ENCODE measurements at regions not wholly inside any gene's neighbourhood (a gene's known extent, or its start where the extent isn't known, plus 50 kb on each side); places are given as distances from the start of the nearest gene placed in this dataset.
"Not testable (repeated sequence)": the region's sequence is repeated elsewhere in the genome, so short reads cannot be mapped to it uniquely, and the experiment has no call there.

DNA sequence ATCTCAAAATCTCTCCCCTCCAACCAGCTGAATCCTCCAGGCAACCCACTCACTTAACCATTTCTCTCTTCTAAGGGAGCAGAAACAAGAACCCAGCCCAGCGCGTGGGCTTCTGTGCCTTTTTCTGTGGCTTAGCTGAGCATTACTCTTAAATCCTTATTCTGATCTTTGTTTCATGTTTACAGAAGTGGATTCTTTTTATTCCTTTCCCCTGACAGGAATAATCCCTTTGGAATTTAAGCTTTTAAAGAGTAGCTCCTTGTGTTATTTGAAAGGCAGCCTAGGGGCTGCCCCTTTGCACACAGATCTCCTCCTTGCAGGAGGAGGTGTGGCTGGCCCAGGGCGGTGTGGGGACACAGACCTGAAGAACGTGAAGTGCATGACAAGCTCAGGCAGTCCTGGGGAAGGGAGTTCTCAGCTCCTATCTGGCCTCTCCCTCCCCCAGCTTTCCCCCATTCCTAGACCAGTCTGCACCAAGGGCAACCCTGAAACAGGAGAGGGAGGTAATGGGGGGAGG, 77.1 kb upstream of the UBE2E1 start:
- H3K27ac ChIP-seq (ENCODE audit: low read depth, low read length), result no peak overlapping the region
- peaks cover 9% of the 10 kb centered on the region for H3K4me1 Mint-ChIP-seq (ENCODE audit: low read depth, unreplicated experiment)

DNA sequence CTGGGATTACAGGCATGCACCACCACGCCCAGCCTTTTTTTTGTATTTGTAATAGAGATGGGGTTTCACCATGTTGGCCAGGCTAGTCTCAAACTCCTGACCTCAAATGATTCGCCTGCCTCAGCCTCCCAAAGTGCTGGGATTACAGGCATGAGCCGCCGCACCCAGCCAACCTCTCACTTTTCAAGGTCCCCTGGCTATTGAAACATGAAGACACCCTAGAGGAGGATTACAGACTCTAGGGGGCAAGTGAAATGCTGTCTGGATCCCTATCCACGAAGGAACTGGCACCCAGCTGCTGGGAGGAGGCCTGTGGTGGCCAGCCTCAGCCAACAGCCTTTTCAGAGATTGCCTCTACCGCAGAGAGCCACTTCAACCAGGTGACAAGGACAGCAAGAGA, 76.4 kb upstream of the UBE2E1 start:
- H4K20me1 ChIP-seq (ENCODE audit: insufficient read depth, low read length); FAIRE-seq; H3K4me2 ChIP-seq (ENCODE audit: low read length); H3K9ac ChIP-seq (ENCODE audit: low read length); H3K4me1 ChIP-seq (ENCODE audit: insufficient read depth, low read length); H3K27me3 Mint-ChIP-seq (ENCODE audit: low read depth, unreplicated experiment); H3K79me2 ChIP-seq (ENCODE audit: insufficient read depth, low read length); DNase-seq (ENCODE audit: low read depth); H3K27ac Mint-ChIP-seq (ENCODE audit: unreplicated experiment); H3K4me3 Mint-ChIP-seq (ENCODE audit: unreplicated experiment); H3K4me3 ChIP-seq (ENCODE audit: insufficient read depth, low read depth, low read length); H3K27ac ChIP-seq (ENCODE audit: low read depth, low read length); H3K36me3 ChIP-seq (ENCODE audit: insufficient read depth, low read length); H3K9me3 Mint-ChIP-seq (ENCODE audit: unreplicated experiment); H3K4me1 Mint-ChIP-seq (ENCODE audit: low read depth, unreplicated experiment); H3K27me3 ChIP-seq (ENCODE audit: insufficient read depth, low read length); H3K36me3 Mint-ChIP-seq (ENCODE audit: low read depth, unreplicated experiment); H3K9me3 ChIP-seq (ENCODE audit: insufficient read depth, low read depth, low read length); H2AFZ ChIP-seq (ENCODE audit: low read depth, low read length): not testable (repeated sequence)

More for the DNA sequence above, 77.1 kb upstream of the UBE2E1 start:
- no peak overlapping the region for H3K4me3 Mint-ChIP-seq (ENCODE audit: unreplicated experiment)
- H3K9me3 Mint-ChIP-seq (ENCODE audit: unreplicated experiment), result peaks cover 2% of the 10 kb centered on the region
- no peaks in the 10 kb centered on the region for H4K20me1 ChIP-seq (ENCODE audit: insufficient read depth, low read length)
- FAIRE-seq, result no peak
- H2AFZ ChIP-seq (ENCODE audit: low read depth, low read length), result peak overlapping the region; percentile 3
- no peaks in the 10 kb centered on the region for H3K27me3 ChIP-seq (ENCODE audit: insufficient read depth, low read length)
- H3K4me1 ChIP-seq (ENCODE audit: insufficient read depth, low read length), result peaks cover 5% of the 10 kb centered on the region
- TF ChIP-seq EZH2 (IDR thresholded peaks at IDR 0.05; ENCODE audit: insufficient read depth, low read length), result no peak
- no peak overlapping the region for H3K27ac Mint-ChIP-seq (ENCODE audit: unreplicated experiment)
- H3K36me3 ChIP-seq (ENCODE audit: insufficient read depth, low read length), result no peaks in the 10 kb centered on the region
- no peaks in the 10 kb centered on the region for H3K27me3 Mint-ChIP-seq (ENCODE audit: low read depth, unreplicated experiment)
- DNase-seq (ENCODE audit: low read depth), result peak; percentile 42
- H3K36me3 Mint-ChIP-seq (ENCODE audit: low read depth, unreplicated experiment), result no peaks in the 10 kb centered on the region
- no peaks in the 10 kb centered on the region for H3K9me3 ChIP-seq (ENCODE audit: insufficient read depth, low read depth, low read length)
- H3K79me2 ChIP-seq (ENCODE audit: insufficient read depth, low read length), result no peaks in the 10 kb centered on the region
- H3K4me3 ChIP-seq (ENCODE audit: insufficient read depth, low read depth, low read length), result no peak overlapping the region
- H3K9ac ChIP-seq (ENCODE audit: low read length), result no peak overlapping the region
- H3K4me2 ChIP-seq (ENCODE audit: low read length), result peak overlapping the region; percentile 13

DNA sequence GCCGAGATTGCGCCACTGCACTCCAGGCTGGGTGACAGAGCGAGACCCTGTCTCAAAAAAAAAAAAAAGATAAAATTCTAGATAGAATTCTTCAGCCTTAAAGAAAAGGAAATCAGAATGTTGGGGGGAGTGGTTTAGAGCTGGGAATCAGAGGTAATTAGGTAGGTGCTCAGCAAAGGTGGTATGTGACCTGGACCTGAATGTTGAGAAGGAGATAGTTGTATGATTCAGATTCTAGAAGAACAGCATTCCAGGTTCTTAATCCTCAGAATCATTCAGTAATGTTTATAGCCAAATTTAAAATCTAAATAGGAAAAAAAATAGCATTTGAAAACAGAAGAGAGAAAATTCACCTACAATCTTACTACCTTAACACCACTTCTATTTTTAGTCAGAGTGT, 71.3 kb upstream of the UBE2E1 start:
- TF ChIP-seq EZH2 (IDR thresholded peaks at IDR 0.05; ENCODE audit: insufficient read depth, low read length), result no peak
- TF ChIP-seq, protein P1, sequence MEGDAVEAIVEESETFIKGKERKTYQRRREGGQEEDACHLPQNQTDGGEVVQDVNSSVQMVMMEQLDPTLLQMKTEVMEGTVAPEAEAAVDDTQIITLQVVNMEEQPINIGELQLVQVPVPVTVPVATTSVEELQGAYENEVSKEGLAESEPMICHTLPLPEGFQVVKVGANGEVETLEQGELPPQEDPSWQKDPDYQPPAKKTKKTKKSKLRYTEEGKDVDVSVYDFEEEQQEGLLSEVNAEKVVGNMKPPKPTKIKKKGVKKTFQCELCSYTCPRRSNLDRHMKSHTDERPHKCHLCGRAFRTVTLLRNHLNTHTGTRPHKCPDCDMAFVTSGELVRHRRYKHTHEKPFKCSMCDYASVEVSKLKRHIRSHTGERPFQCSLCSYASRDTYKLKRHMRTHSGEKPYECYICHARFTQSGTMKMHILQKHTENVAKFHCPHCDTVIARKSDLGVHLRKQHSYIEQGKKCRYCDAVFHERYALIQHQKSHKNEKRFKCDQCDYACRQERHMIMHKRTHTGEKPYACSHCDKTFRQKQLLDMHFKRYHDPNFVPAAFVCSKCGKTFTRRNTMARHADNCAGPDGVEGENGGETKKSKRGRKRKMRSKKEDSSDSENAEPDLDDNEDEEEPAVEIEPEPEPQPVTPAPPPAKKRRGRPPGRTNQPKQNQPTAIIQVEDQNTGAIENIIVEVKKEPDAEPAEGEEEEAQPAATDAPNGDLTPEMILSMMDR (IDR thresholded peaks at IDR 0.05; ENCODE audit: insufficient read depth, low read depth, low read length), result no peak
- no peaks in the 10 kb centered on the region for H3K9me3 ChIP-seq (ENCODE audit: insufficient read depth, low read depth, low read length)
- Mint-ChIP-seq H3K27me3 (ENCODE audit: low read depth, unreplicated experiment) (no peaks in the 10 kb centered on the region), H3K36me3 (ENCODE audit: low read depth, unreplicated experiment) (no peaks in the 10 kb centered on the region), H3K4me3 (ENCODE audit: unreplicated experiment) (no peak overlapping the region), H3K27ac (ENCODE audit: unreplicated experiment) (no peak overlapping the region), H3K9me3 (ENCODE audit: unreplicated experiment) (peaks cover 2% of the 10 kb centered on the region), H3K4me1 (ENCODE audit: low read depth, unreplicated experiment) (peaks cover 11% of the 10 kb centered on the region)
- no peak for DNase-seq (ENCODE audit: low read depth)
- no peak overlapping the region for H3K27ac ChIP-seq (ENCODE audit: low read depth, low read length)
- H3K79me2 ChIP-seq (ENCODE audit: insufficient read depth, low read length), result no peaks in the 10 kb centered on the region
- peaks cover 21% of the 10 kb centered on the region for H3K4me1 ChIP-seq (ENCODE audit: insufficient read depth, low read length)
- no peaks in the 10 kb centered on the region for H3K27me3 ChIP-seq (ENCODE audit: insufficient read depth, low read length)
- H3K36me3 ChIP-seq (ENCODE audit: insufficient read depth, low read length), result no peaks in the 10 kb centered on the region
- H4K20me1 ChIP-seq (ENCODE audit: insufficient read depth, low read length), result no peaks in the 10 kb centered on the region
- no peak for FAIRE-seq
- H3K4me2 ChIP-seq (ENCODE audit: low read length), result no peak overlapping the region
- no peak overlapping the region for H3K9ac ChIP-seq (ENCODE audit: low read length)
- no peak overlapping the region for H3K4me3 ChIP-seq (ENCODE audit: insufficient read depth, low read depth, low read length)
- H2AFZ ChIP-seq (ENCODE audit: low read depth, low read length), result no peak overlapping the region
